ENCODE measurements at regions not wholly inside any gene's neighbourhood (a gene's known extent, or its start where the extent isn't known, plus 50 kb on each side); places are given as distances from the start of the nearest gene placed in this dataset.

GRCh38 chr5:19058216-19058615 is 929.8 kb downstream of the CDH18 start:
- Mint-ChIP-seq H3K4me3 (no peak overlapping the region), H3K27me3 (ENCODE audit: low read depth) (no peaks in the 10 kb centered on the region), H3K4me1 (no peaks in the 10 kb centered on the region), H3K36me3 (ENCODE audit: insufficient read depth in 1 of 3, low read depth in 3 of 3) (peaks cover 0 to 1% (median 0%) of the 10 kb centered on the region in 3 experiments; a peak in 1 of 7 replicates), H3K27ac (no peak overlapping the region), H3K9me3 (no peaks in the 10 kb centered on the region)
- no peak overlapping the region for H3K18ac ChIP-seq (ENCODE audit: insufficient read length, low read depth, low read length)
- no peak overlapping the region for H4K91ac ChIP-seq (ENCODE audit: insufficient read length, low read depth, low read length)
- no peak for DNase-seq
- no peak overlapping the region for H2BK15ac ChIP-seq (ENCODE audit: low read depth, low read length)
- H3K27ac ChIP-seq (ENCODE audit: insufficient read length, low read depth, low read length) = no peak overlapping the region
- H3K4me1 ChIP-seq (ENCODE audit: insufficient read depth, low read length) = no peaks in the 10 kb centered on the region
- TF ChIP-seq CTCF (conservative IDR thresholded peaks at IDR 0.05) = no peak
- H2BK20ac ChIP-seq (ENCODE audit: low read depth, low read length, poor library complexity, severe bottlenecking) = no peak overlapping the region
- no peak overlapping the region for H3K9ac ChIP-seq (ENCODE audit: extremely low read depth, insufficient read length, low read length)
- no peak overlapping the region for H3K4me2 ChIP-seq (ENCODE audit: insufficient read depth, insufficient read length, low read length)
- H4K5ac ChIP-seq (ENCODE audit: insufficient read length, low read depth, low read length) = no peak overlapping the region
- H3K27me3 ChIP-seq (ENCODE audit: insufficient read depth, low read length) = no peaks in the 10 kb centered on the region
- H3K14ac ChIP-seq (ENCODE audit: insufficient read depth, low read length) = no peak overlapping the region
- H3K9me3 ChIP-seq (ENCODE audit: control insufficient read depth, low read depth, low read length) = no peaks in the 10 kb centered on the region
- H3K79me2 ChIP-seq (ENCODE audit: insufficient read depth, low read length) = no peaks in the 10 kb centered on the region
- H4K20me1 ChIP-seq (ENCODE audit: control insufficient read depth, insufficient read depth, insufficient read length) = no peaks in the 10 kb centered on the region
- H3K23ac ChIP-seq (ENCODE audit: insufficient read length, low read depth, low read length) = no peak overlapping the region
- no peak overlapping the region for H3K4ac ChIP-seq (ENCODE audit: low read depth, low read length)
- no peaks in the 10 kb centered on the region for H3K79me1 ChIP-seq (ENCODE audit: insufficient read depth, low read depth, low read length, poor library complexity, severe bottlenecking)
- no peaks in the 10 kb centered on the region for H3K23me2 ChIP-seq (ENCODE audit: insufficient read length, low read depth, low read length, poor library complexity, severe bottlenecking)
- no peak overlapping the region for H2BK12ac ChIP-seq (ENCODE audit: insufficient read length, low read depth, low read length)
- no peak overlapping the region for H2AFZ ChIP-seq (ENCODE audit: low read length)
- H3T11ph ChIP-seq (ENCODE audit: low read length) = no peak overlapping the region
- H4K8ac ChIP-seq (replicated peaks; ENCODE audit: insufficient read length, low read depth, low read length) = no peak overlapping the region
- H3K56ac ChIP-seq (ENCODE audit: insufficient read length, low read depth, low read length) = no peak overlapping the region
- H2BK5ac ChIP-seq (ENCODE audit: insufficient read length, low read length) = no peak overlapping the region
- no peak overlapping the region for H2BK120ac ChIP-seq (ENCODE audit: low read depth, low read length, poor library complexity, severe bottlenecking)
- no peak overlapping the region for H2AK5ac ChIP-seq (ENCODE audit: insufficient read length, low read length)
- WGBS (ENCODE audit: extremely low coverage, insufficient read length, low lambda C conversion rate) = no CpG with 5 or more reads among the region's 2 CpGs

Data from H9 (cell line).